ENCODE measurements at regions not wholly inside any gene's neighbourhood (a gene's known extent, or its start where the extent isn't known, plus 50 kb on each side); places are given as distances from the start of the nearest gene placed in this dataset.

DNA sequence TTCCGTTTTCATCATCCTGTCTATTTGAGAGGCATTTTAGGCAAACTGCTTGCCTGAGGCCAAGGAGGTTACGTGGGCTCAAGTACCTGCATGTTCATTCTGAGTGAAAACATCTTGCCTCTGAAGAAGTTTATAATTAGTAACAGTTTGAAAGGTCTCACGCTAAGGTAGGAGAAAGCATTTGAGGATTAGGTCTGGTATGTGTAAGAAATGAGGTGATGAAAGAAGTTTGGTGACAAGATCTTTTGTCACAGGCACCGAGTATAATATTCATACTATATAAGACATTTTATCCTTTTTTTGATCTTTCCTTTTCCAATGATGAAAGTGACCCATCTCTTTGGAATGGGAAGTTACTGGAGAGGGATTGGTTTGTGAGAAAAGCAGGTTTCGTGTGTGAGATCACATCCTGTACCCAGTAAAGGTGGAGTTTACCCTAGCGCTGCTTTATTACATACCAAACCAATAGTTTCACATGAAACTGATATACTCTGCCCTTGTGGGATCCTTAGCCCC, 98.7 kb upstream of the PDC start:
- Histone ChIP-seq H3K4me3 (ENCODE audit: low read depth, low read length) (no peak overlapping the region), H3K27me3 (ENCODE audit: control insufficient read depth, insufficient read depth, low read length) (no peaks in the 10 kb centered on the region), H3K36me3 (ENCODE audit: control insufficient read depth, insufficient read depth, low read length) (no peaks in the 10 kb centered on the region)
- ChIA-PET POLR2A (no interaction called here), CTCF (no interaction called here)
- DNase-seq (ENCODE audit: low read depth), result peak; percentile 27
- TF ChIP-seq, protein P1, sequence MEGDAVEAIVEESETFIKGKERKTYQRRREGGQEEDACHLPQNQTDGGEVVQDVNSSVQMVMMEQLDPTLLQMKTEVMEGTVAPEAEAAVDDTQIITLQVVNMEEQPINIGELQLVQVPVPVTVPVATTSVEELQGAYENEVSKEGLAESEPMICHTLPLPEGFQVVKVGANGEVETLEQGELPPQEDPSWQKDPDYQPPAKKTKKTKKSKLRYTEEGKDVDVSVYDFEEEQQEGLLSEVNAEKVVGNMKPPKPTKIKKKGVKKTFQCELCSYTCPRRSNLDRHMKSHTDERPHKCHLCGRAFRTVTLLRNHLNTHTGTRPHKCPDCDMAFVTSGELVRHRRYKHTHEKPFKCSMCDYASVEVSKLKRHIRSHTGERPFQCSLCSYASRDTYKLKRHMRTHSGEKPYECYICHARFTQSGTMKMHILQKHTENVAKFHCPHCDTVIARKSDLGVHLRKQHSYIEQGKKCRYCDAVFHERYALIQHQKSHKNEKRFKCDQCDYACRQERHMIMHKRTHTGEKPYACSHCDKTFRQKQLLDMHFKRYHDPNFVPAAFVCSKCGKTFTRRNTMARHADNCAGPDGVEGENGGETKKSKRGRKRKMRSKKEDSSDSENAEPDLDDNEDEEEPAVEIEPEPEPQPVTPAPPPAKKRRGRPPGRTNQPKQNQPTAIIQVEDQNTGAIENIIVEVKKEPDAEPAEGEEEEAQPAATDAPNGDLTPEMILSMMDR (IDR thresholded peaks at IDR 0.05; ENCODE audit: insufficient read depth, low read depth, low read length), result no peak

DNA sequence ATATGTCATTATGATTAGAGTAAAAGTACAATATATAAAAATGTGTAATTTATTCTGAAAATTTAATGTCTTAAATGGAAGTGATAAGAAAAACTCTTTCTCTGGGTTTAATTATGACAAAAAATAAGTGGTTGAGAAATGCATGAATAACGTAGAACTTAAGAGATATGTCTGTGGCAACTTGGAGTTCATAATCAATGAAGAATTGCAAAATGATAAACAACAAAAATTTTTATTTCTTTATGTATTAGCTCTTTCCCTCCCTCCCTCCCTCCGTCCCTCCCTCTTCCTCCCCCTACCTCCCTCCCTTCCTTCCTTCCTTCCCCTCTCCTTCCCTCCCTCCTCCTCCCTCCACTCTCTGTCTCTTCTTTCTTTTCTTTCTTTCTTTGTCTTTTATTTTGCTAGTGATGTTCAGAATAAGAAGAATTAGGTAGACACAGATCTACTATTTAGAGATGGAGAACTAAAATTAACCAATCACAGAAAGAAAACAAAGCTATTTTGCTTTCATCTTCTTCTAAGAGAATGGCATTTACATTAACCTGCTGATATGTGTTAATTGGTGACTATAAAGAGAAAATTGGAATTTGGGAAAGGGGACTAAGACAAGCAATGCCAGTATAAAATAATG, 96.3 kb upstream of the PDC start:
- no peak for DNase-seq (ENCODE audit: low read depth)
- TF ChIP-seq, protein P1 (IDR thresholded peaks at IDR 0.05; ENCODE audit: insufficient read depth, low read depth, low read length), result no peak
- ChIA-PET POLR2A (no interaction called here), CTCF (no interaction called here)
- Histone ChIP-seq H3K27me3 (ENCODE audit: control insufficient read depth, insufficient read depth, low read length) (no peaks in the 10 kb centered on the region), H3K4me3 (ENCODE audit: low read depth, low read length) (no peak overlapping the region), H3K36me3 (ENCODE audit: control insufficient read depth, insufficient read depth, low read length) (no peaks in the 10 kb centered on the region)

DNA sequence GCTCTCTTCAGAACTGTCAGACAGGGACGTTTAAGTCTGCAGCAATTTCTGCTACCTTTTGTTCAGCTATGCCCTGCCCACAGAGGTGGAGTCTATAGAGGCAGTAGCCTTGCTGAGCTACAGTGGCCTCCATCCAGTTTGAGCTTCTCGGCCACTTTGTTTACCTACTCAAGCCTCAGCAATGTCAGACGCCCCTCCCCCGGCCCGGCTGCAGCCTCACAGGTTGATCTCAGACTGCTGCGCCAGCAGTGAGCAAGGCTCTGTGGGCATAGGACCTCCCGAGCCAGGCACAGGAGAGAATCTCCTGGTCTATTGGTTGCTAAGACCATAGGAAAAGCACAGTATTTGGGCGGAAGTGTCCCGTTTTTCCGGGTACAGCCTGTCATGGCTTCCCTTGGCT, 89.9 kb upstream of the PDC start:
- DNase-seq (ENCODE audit: low read depth), result no peak
- TF ChIP-seq, protein P1 (IDR thresholded peaks at IDR 0.05; ENCODE audit: insufficient read depth, low read depth, low read length), result no peak
- ChIA-PET CTCF (no interaction called here), POLR2A (no interaction called here)
- H3K27me3 ChIP-seq (ENCODE audit: control insufficient read depth, insufficient read depth, low read length), result no peaks in the 10 kb centered on the region
- H3K36me3 ChIP-seq (ENCODE audit: control insufficient read depth, insufficient read depth, low read length), result no peaks in the 10 kb centered on the region
- no peak overlapping the region for H3K4me3 ChIP-seq (ENCODE audit: low read depth, low read length)

DNA sequence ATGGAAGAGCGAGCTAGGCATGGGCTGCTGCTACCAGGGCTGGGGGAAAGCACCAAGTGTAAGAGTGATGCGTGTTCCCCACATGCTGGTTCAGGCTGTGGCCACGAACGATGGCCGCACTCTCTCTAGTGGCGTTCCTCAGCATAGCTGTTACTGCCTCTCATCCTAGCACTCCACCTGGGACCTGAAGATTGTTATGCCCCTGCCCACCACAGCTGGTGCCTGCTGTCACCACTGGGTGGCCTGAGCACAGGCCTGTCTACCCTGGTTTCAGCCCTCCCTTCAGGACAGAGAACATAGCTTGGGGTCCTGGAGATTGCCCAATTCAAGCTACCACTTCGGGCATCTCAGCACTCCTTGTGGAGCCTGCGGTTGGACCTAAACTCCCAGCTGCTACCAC, 80.1 kb upstream of the PDC start:
- Histone ChIP-seq H3K4me3 (ENCODE audit: low read depth, low read length) (no peak overlapping the region), H3K36me3 (ENCODE audit: control insufficient read depth, insufficient read depth, low read length) (no peaks in the 10 kb centered on the region), H3K27me3 (ENCODE audit: control insufficient read depth, insufficient read depth, low read length) (no peaks in the 10 kb centered on the region)
- no peak for DNase-seq (ENCODE audit: low read depth)
- TF ChIP-seq, protein P1 (IDR thresholded peaks at IDR 0.05; ENCODE audit: insufficient read depth, low read depth, low read length), result no peak
- CTCF ChIA-PET, result no interaction called here
- POLR2A ChIA-PET, result no interaction called here

DNA sequence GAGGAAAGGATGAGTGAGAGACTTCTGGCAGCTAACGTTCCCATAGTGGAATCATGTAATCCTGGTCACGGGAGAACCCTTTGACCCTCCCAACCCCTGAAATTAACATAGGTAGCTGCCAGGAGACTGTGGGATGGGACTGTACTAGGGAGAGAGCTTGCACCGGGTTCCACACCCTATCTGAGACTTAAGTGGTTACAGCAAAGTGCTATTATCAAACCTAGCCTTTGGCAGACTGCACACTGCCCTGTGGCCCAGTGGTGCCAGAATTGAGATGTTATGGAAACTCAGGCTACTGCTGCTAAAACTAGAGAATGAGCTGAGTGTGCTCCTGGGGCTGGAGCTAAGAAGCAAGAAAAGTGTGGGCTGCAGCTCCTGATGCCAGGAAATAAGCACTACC, 79.6 kb upstream of the PDC start:
- ChIA-PET CTCF (no interaction called here), POLR2A (no interaction called here)
- Histone ChIP-seq H3K27me3 (ENCODE audit: control insufficient read depth, insufficient read depth, low read length) (no peaks in the 10 kb centered on the region), H3K4me3 (ENCODE audit: low read depth, low read length) (no peak overlapping the region), H3K36me3 (ENCODE audit: control insufficient read depth, insufficient read depth, low read length) (no peaks in the 10 kb centered on the region)
- no peak for DNase-seq (ENCODE audit: low read depth)
- TF ChIP-seq, protein P1 (IDR thresholded peaks at IDR 0.05; ENCODE audit: insufficient read depth, low read depth, low read length), result no peak
